Progenitor cell of endocrine pancreas (in vitro differentiated cells): ENCODE measurements at regions not wholly inside any gene's neighbourhood (a gene's known extent, or its start where the extent isn't known, plus 50 kb on each side); places are given as distances from the start of the nearest gene placed in this dataset.

Experiments
- DNase-seq: peaks from one replicate; pipeline ENCODE4 v3.0.0; 2021; ENCODE audit warnings: low spot score; ENCODE audit not compliant: unreplicated experiment
- H3K27ac Mint-ChIP-seq: 2 replicates; pipeline ENCODE4 v1.8.0; 2021; ENCODE audit warnings: mild to moderate bottlenecking, moderate library complexity, mixed read lengths
- H3K27me3 Mint-ChIP-seq: 2 replicates; pipeline ENCODE4 v1.8.0; 2021; ENCODE audit warnings: mixed read lengths
- H3K36me3 Mint-ChIP-seq: 2 replicates; pipeline ENCODE4 v1.8.0; 2022; ENCODE audit warnings: mixed read lengths; ENCODE audit not compliant: insufficient read depth
- H3K4me1 Mint-ChIP-seq: 2 replicates; pipeline ENCODE4 v1.8.0; 2021; ENCODE audit warnings: low read depth, mixed read lengths
- H3K4me3 Mint-ChIP-seq: 2 replicates; pipeline ENCODE4 v1.8.0; 2021; ENCODE audit warnings: low read depth, mild to moderate bottlenecking, moderate library complexity, mixed read lengths
- H3K9me3 Mint-ChIP-seq: 2 replicates; pipeline ENCODE4 v1.8.0; 2021; ENCODE audit warnings: low read depth, mixed read lengths
- CTCF ChIP-seq: fragments of 200-600 bp; sonication (generic); IDR thresholded peaks from one replicate; pipeline ENCODE4 v1.5.0; 2021; ENCODE audit warnings: antibody characterized with exemption, mild to moderate bottlenecking; ENCODE audit not compliant: unreplicated experiment

GRCh38 chr17:72403713-72404209 lies 282.9 kb downstream of the SOX9 start:
- Mint-ChIP-seq H3K4me3 (no peak overlapping the region), H3K36me3 (peaks cover 20% of the 10 kb centered on the region), H3K27ac (no peak overlapping the region), H3K9me3 (no peaks in the 10 kb centered on the region), H3K4me1 (peaks cover 52% of the 10 kb centered on the region), H3K27me3 (peaks cover 3% of the 10 kb centered on the region)
- no peak for TF ChIP-seq CTCF
- no peak for DNase-seq

- no peak for DNase-seq
- Mint-ChIP-seq H3K36me3 (peaks cover 20% of the 10 kb centered on the region), H3K4me3 (no peak overlapping the region), H3K27me3 (peaks cover 3% of the 10 kb centered on the region), H3K27ac (no peak overlapping the region), H3K9me3 (no peaks in the 10 kb centered on the region), H3K4me1 (peaks cover 43% of the 10 kb centered on the region)
- no peak for TF ChIP-seq CTCF
Measured at GRCh38 chr17:72404872-72405271, 284.1 kb downstream of the SOX9 start.

- Mint-ChIP-seq H3K9me3 (no peaks in the 10 kb centered on the region), H3K4me1 (peaks cover 34% of the 10 kb centered on the region), H3K4me3 (no peak overlapping the region), H3K27ac (no peak overlapping the region), H3K27me3 (peaks cover 3% of the 10 kb centered on the region), H3K36me3 (peaks cover 20% of the 10 kb centered on the region)
- DNase-seq = no peak
- no peak for TF ChIP-seq CTCF
Measured at GRCh38 chr17:72405662-72406230, 284.9 kb downstream of the SOX9 start.

- H3K9me3 Mint-ChIP-seq = no peaks in the 10 kb centered on the region
- no peak overlapping the region for H3K27ac Mint-ChIP-seq
- H3K4me1 Mint-ChIP-seq = peaks cover 29% of the 10 kb centered on the region
- no peak for TF ChIP-seq CTCF
- H3K27me3 Mint-ChIP-seq = peaks cover 3% of the 10 kb centered on the region
- no peak for DNase-seq
- peaks cover 16% of the 10 kb centered on the region for H3K36me3 Mint-ChIP-seq
- H3K4me3 Mint-ChIP-seq = no peak overlapping the region
Measured at GRCh38 chr17:72406498-72406897, 285.7 kb downstream of the SOX9 start.

- peaks cover 16% of the 10 kb centered on the region for H3K36me3 Mint-ChIP-seq
- H3K27me3 Mint-ChIP-seq = peaks cover 3% of the 10 kb centered on the region
- TF ChIP-seq CTCF = no peak
- peak overlapping the region; percentile 39 for H3K27ac Mint-ChIP-seq
- no peaks in the 10 kb centered on the region for H3K9me3 Mint-ChIP-seq
- DNase-seq = no peak
- peaks cover 22% of the 10 kb centered on the region for H3K4me1 Mint-ChIP-seq
- no peak overlapping the region for H3K4me3 Mint-ChIP-seq
Measured at GRCh38 chr17:72407336-72407909, 286.6 kb downstream of the SOX9 start.
